Upper lobe of left lung (tissue), 6 donors: ENCODE measurements at regions not wholly inside any gene's neighbourhood (a gene's known extent, or its start where the extent isn't known, plus 50 kb on each side); places are given as distances from the start of the nearest gene placed in this dataset.

Experiments used
- ATAC-seq, 2 donors: fragments of 200-7000 bp; cut with Tn5 transposase; one replicate each; pipeline ENCODE4 v1.9.1; 2022; ENCODE audit warnings: mild to moderate bottlenecking in 2 of 2, moderate library complexity in 2 of 2; ENCODE audit not compliant: low FRiP score in 2 of 2
- DNase-seq, 2 donors: peaks; one replicate each; pipeline ENCODE4 v3.0.0-alpha.2; 2019 to 2020
- H3K27ac ChIP-seq, 4 donors: fragments of 200-600 bp; sonication (generic); one replicate each; pipeline ENCODE4 v1.5.1; 2016 to 2019
- H3K27me3 ChIP-seq, 4 donors: fragments of 200-600 bp; sonication (generic); one replicate each; pipeline ENCODE4 v1.5.1; 2017 to 2019
- H3K36me3 ChIP-seq, 4 donors: fragments of 200-600 bp; sonication (generic); one replicate each; pipeline ENCODE4 v1.5.1; 2016 to 2019
- H3K4me1 ChIP-seq, 4 donors: fragments of 200-600 bp; sonication (generic); one replicate each; pipeline ENCODE4 v1.5.1; 2018 to 2019
- H3K4me3 ChIP-seq, 4 donors: fragments of 200-600 bp; sonication (generic); one replicate each; pipeline ENCODE4 v1.5.1; 2017 to 2019; ENCODE audit warnings: mild to moderate bottlenecking in 2 of 4, moderate library complexity in 1 of 4
- H3K9me3 ChIP-seq, 4 donors: fragments of 200-600 bp; sonication (generic); one replicate each; pipeline ENCODE4 v1.5.1; 2018 to 2019
- CTCF ChIP-seq, 6 experiments: fragments of 450-650 bp in 4 of 6; fragments of 200-600 bp in 2 of 6; sonication (generic) in 2 of 6; IDR thresholded peaks; one replicate each; pipeline ENCODE4 v1.5.1; 2016 to 2019; ENCODE audit warnings: antibody characterized with exemption in 6 of 6
- EP300 ChIP-seq, 4 donors: sonication (generic); formaldehyde crosslinking; IDR thresholded peaks; one replicate each; pipeline ENCODE4 v1.5.1; 2017; ENCODE audit warnings: antibody characterized with exemption in 4 of 4, control low read depth in 2 of 4
- POLR2A ChIP-seq, 4 donors: fragments of 450-650 bp; IDR thresholded peaks; one replicate each; pipeline ENCODE4 v1.5.1; 2016 to 2017; ENCODE audit warnings: antibody characterized with exemption in 4 of 4, mild to moderate bottlenecking in 2 of 4
- POLR2AphosphoS5 ChIP-seq, 2 donors: sonication (generic); formaldehyde crosslinking; IDR thresholded peaks; one replicate each; pipeline ENCODE4 v1.5.1; 2017; ENCODE audit warnings: antibody characterized with exemption in 2 of 2
- WGBS, 2 donors: methylation state at CpG; one replicate each; pipeline ENCODE4 v1.1.5; 2017 to 2018; 5-methylcytosine and 5-hydroxymethylcytosine counted together
- donor health status: DM: no; HTN: no; CAD: no; lungs with moderate emphysema.
- donor health status: DM: no; HTN: yes; CAD: no; lungs with severe emphysema.

- Histone ChIP-seq H3K27ac (peak overlapping the region in 2 of 4 donors; percentile 27 to 44), H3K27me3 (no peaks in the 10 kb centered on the region), H3K36me3 (no peaks in the 10 kb centered on the region), H3K4me3 (no peak overlapping the region), H3K4me1 (peaks cover 0 to 3% (median 0%) of the 10 kb centered on the region in 4 donors), H3K9me3 (no peaks in the 10 kb centered on the region)
- DNase-seq: no peak
- peak; percentile 5 to 56 for ATAC-seq
- 78 to 79% methylated on average over 10 of the region's 10 CpGs for WGBS, 2 donors
- TF ChIP-seq POLR2AphosphoS5 (IDR thresholded peaks at IDR 0.05): no peak
- no peak for TF ChIP-seq POLR2A (IDR thresholded peaks at IDR 0.05)
- no peak for TF ChIP-seq CTCF (IDR thresholded peaks at IDR 0.05)
- no peak for TF ChIP-seq EP300 (IDR thresholded peaks at IDR 0.05)
These were observed 81.3 kb downstream of the VEGFA start for GRCh38 chr6:43851204-43851865.

DNA sequence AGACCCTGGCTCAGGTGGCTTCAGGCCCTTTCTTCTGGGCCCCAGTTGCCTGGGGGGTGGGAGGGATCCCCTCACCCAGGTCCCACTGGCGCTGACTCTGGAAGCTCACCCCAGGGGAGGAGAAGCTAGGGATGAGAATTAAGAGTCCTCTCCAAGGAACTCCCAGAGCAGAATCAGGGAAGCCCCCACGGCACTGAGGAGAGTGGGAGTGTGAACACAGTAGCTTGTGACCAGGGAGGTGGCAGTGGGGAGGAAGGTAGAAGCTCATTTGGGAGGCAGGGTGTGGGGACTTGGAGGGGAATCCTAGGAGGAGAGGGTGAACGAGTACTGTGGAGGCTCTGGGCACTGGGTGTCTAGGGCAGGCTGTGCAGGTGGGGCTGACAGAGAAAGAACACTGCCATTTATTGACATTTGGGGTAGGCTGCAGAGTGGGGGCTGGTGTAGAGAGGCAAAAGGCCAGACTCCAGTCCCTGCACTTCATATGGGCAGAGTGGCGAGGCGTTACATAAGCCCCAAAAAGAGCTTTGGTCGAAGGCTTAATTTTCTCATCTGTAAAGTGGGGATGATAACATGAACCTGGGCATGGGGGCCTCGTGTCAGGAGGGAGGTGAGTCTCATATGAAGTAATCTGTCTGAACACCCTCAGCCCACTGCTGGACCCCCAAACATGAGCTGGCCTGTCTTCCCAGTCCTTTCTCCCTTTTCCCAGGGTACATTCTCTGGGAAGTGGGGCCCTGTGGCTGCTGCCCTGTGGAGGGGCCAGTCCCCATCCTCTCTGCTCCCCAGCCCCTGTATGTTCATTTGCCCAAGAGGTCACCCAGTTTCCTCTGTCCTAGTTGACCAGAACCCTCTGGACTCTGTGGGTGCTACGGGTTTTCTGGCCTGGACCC, 80.5 kb downstream of the VEGFA start:
- TF ChIP-seq CTCF (IDR thresholded peaks at IDR 0.05) (no peak), POLR2A (IDR thresholded peaks at IDR 0.05) (no peak), POLR2AphosphoS5 (IDR thresholded peaks at IDR 0.05) (no peak), EP300 (IDR thresholded peaks at IDR 0.05) (no peak)
- no peaks in the 10 kb centered on the region for H3K36me3 ChIP-seq

DNA sequence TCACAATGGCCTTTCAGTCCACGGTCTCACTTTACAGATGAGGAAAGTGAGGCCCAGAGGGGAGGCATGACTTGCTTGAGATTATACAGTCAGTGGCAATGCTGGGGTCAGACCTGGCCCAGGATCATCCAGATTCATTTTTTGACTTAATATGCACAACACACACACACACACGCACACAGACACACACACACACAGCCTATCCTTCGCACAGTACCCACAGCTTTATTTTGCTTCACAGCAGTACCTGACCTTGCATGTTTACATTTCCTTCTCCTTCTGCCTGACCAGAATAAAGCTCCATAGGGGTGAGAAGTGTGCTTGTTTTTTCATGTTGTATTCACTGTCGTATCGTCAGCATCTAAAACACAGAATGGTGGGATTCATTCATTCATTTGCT, 79.8 kb downstream of the VEGFA start:
- Histone ChIP-seq H3K4me1 (peaks cover 0 to 3% (median 0%) of the 10 kb centered on the region in 4 donors), H3K27ac (no peak overlapping the region), H3K36me3 (no peaks in the 10 kb centered on the region), H3K27me3 (no peaks in the 10 kb centered on the region), H3K4me3 (no peak overlapping the region), H3K9me3 (no peaks in the 10 kb centered on the region)
- TF ChIP-seq EP300 (IDR thresholded peaks at IDR 0.05) (no peak), POLR2AphosphoS5 (IDR thresholded peaks at IDR 0.05) (no peak), CTCF (IDR thresholded peaks at IDR 0.05) (no peak), POLR2A (IDR thresholded peaks at IDR 0.05) (no peak)
- 87 to 88% methylated on average over 5 of the region's 5 CpGs for WGBS, 2 donors
- DNase-seq (no peak), ATAC-seq (no peak)

More for the DNA sequence above, 80.5 kb downstream of the VEGFA start:
- no peak for DNase-seq
- Histone ChIP-seq H3K4me3 (no peak overlapping the region), H3K27me3 (no peaks in the 10 kb centered on the region), H3K4me1 (peaks cover 0 to 3% (median 0%) of the 10 kb centered on the region in 4 donors), H3K9me3 (no peaks in the 10 kb centered on the region), H3K27ac (peak overlapping the region in 2 of 4 donors; percentile 39 to 44)
- WGBS, 2 donors: 78 to 82% methylated on average over 8 of the region's 8 CpGs
- ATAC-seq: no peak

DNA sequence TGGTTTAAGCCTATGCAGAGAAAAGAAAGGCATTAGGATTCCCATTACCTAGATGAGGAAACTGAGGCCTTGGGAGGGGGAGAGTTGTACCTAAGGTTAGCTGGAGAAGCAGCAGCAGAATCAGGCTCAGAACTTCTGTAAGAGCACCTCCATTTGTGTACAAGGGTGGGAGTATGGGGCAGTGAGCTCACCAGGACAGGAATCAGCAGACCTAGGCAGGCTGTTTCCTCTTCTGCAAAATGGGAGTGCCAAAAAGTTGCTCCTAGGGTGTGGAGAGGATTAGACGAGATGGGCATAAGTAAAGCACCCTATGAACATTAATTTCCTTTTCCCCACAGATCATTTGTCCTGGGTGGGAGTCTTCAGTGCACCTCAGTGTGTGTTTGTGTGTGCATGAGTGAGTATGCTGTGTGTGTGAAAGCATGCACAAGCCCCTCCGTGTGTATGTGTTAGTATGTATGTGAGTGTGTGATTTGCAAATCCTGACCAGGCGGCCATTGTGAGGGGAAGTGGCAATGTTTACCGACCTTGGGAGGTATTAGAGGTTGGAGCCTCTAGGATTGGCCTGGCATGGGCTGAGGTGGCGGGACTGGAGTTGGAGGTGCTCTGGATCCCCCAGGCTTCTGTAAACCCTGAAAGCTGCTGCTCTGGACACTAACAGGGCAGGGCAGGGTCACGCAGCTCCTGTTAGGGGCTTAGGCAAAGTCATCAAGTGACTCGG, 78.8 kb downstream of the VEGFA start:
- no peak for ATAC-seq
- Histone ChIP-seq H3K27ac (no peak overlapping the region), H3K9me3 (no peaks in the 10 kb centered on the region), H3K4me1 (peaks cover 0 to 3% (median 0%) of the 10 kb centered on the region in 4 donors), H3K4me3 (no peak overlapping the region), H3K36me3 (no peaks in the 10 kb centered on the region), H3K27me3 (no peaks in the 10 kb centered on the region)
- TF ChIP-seq EP300 (IDR thresholded peaks at IDR 0.05) (no peak), POLR2A (IDR thresholded peaks at IDR 0.05) (no peak), POLR2AphosphoS5 (IDR thresholded peaks at IDR 0.05) (no peak)
- WGBS, 2 donors: 73 to 74% methylated on average over 7 of the region's 7 CpGs
- no peak for DNase-seq
